Right atrium auricular region (tissue), 2 donors: ENCODE measurements at regions not wholly inside any gene's neighbourhood (a gene's known extent, or its start where the extent isn't known, plus 50 kb on each side); places are given as distances from the start of the nearest gene placed in this dataset.

ENCODE experiments used
- DNase-seq: peaks from one replicate; pipeline ENCODE4 v3.0.0-alpha.2; 2019; ENCODE audit warnings: low spot score
- H3K27ac ChIP-seq, 2 donors: fragments of 200-600 bp; sonication (generic); 1 replicate in 1 of 2; 2 replicates in 1 of 2; pipeline ENCODE4 v1.5.1; 2016 to 2019
- H3K27me3 ChIP-seq, 2 donors: fragments of 200-600 bp; sonication (generic); one replicate each; pipeline versions ENCODE4 v1.5.1 to v1.6.0; 2017 to 2019
- H3K36me3 ChIP-seq: fragments of 200-600 bp; sonication (generic); one replicate; pipeline ENCODE4 v1.5.1; 2016
- H3K4me1 ChIP-seq, 2 donors: fragments of 200-600 bp; sonication (generic); one replicate each; pipeline versions ENCODE4 v1.5.1 to v1.6.0; 2017 to 2019
- H3K4me3 ChIP-seq, 2 donors: fragments of 200-600 bp; sonication (generic); 1 replicate in 1 of 2; 2 replicates in 1 of 2; pipeline ENCODE4 v1.5.1; 2017 to 2019; ENCODE audit warnings: mild to moderate bottlenecking in 1 of 2, moderate library complexity in 1 of 2
- H3K9me3 ChIP-seq, 2 donors: fragments of 200-600 bp; sonication (generic); one replicate each; pipeline ENCODE4 v1.5.1; 2019
- TF ChIP-seq, protein P1 (sequence below), 2 donors: fragments of 200-600 bp; sonication (generic); IDR thresholded peaks; one replicate each; pipeline ENCODE4 v1.5.1; 2019; ENCODE audit warnings: antibody characterized with exemption in 2 of 2

DNA sequence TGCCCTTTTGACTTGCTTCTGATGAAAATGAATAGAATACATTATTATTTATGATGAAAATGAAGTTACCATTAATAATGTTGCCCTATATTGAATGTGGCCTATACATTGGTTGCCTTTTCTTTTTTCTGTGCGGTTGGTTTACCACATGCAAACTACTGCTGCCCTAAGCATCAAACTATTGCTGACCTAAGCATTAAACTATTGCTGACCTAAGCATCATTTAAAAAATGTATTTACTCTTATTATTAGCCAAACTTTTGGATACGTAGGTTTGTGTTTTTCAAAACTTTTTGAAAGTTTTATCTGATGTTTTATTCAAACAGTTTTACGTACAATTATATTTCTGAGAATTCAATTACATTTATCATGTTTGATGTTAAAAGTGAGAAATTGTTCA lies 76.0 kb upstream of the CDH10 start:
- TF ChIP-seq, protein P1, sequence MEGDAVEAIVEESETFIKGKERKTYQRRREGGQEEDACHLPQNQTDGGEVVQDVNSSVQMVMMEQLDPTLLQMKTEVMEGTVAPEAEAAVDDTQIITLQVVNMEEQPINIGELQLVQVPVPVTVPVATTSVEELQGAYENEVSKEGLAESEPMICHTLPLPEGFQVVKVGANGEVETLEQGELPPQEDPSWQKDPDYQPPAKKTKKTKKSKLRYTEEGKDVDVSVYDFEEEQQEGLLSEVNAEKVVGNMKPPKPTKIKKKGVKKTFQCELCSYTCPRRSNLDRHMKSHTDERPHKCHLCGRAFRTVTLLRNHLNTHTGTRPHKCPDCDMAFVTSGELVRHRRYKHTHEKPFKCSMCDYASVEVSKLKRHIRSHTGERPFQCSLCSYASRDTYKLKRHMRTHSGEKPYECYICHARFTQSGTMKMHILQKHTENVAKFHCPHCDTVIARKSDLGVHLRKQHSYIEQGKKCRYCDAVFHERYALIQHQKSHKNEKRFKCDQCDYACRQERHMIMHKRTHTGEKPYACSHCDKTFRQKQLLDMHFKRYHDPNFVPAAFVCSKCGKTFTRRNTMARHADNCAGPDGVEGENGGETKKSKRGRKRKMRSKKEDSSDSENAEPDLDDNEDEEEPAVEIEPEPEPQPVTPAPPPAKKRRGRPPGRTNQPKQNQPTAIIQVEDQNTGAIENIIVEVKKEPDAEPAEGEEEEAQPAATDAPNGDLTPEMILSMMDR (IDR thresholded peaks at IDR 0.05): no peak
- no peak overlapping the region for H3K27ac ChIP-seq
- H3K27me3 ChIP-seq: no peaks in the 10 kb centered on the region
- H3K9me3 ChIP-seq: no peaks in the 10 kb centered on the region
- no peak for DNase-seq
- no peaks in the 10 kb centered on the region for H3K36me3 ChIP-seq
- no peak overlapping the region for H3K4me3 ChIP-seq
- no peaks in the 10 kb centered on the region for H3K4me1 ChIP-seq

DNA sequence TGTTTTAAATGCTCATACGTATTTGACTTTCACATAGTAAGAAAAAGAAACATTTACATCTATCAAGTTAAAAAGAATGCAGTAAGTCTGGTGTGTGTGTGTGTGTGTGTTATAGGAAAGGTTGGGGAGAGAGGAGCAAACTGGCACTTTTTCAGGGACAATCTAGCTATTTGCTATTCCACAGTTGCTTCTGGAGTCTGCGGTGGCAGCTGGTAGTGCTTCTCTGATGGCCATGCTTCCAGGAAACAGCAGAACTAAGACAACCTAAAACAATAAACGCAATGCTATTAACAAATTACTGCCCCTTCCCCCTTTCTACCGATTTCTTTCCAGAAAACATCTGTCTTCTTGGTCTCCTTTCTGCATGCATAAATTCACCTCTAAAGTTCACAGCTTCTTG lies 70.0 kb upstream of the CDH10 start:
- TF ChIP-seq, protein P1 (IDR thresholded peaks at IDR 0.05): no peak
- H3K36me3 ChIP-seq: no peaks in the 10 kb centered on the region
- DNase-seq: no peak
- no peaks in the 10 kb centered on the region for H3K27me3 ChIP-seq
- H3K4me3 ChIP-seq: no peak overlapping the region
- no peaks in the 10 kb centered on the region for H3K4me1 ChIP-seq
- no peak overlapping the region for H3K27ac ChIP-seq
- no peaks in the 10 kb centered on the region for H3K9me3 ChIP-seq

DNA sequence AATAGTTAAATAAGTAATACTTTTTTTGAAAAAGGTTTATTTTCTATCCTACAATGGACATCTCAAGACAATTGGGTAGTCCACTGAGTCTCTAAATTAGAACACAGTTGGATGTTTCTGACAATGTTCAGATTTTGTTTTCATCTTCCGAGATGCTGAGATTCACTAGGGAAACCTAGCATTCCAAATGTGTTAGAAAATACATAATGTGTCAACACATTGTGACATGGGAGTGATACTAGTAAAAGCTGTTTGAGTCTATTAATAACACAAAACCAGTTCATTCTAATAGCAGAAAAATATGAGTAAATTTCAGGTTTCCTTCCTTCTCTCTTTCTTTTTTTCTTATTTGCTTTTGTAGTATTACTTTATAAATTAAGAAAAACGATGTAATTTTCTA lies 68.2 kb upstream of the CDH10 start:
- no peaks in the 10 kb centered on the region for H3K9me3 ChIP-seq
- H3K36me3 ChIP-seq: no peaks in the 10 kb centered on the region
- H3K27ac ChIP-seq: no peak overlapping the region
- TF ChIP-seq, protein P1 (IDR thresholded peaks at IDR 0.05): no peak
- no peaks in the 10 kb centered on the region for H3K27me3 ChIP-seq
- H3K4me1 ChIP-seq: no peaks in the 10 kb centered on the region
- DNase-seq: no peak
- no peak overlapping the region for H3K4me3 ChIP-seq

DNA sequence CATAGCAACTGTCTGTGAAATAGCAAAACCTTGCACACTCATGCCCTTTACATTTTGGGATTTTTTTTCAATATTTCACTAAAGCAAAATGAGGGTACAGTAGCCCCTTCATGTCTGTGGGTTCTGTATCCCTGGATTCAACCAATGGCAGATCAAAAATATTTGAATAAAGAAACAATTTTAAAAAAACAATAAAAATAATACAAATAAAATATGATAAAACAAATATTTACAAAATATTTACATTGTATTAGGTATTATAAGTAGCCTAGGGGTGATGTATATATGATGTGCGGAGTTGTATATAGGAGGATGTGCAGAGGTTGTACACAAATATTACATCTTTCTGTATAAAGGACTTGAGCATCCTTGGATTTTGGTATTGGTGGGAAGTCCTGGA lies 67.3 kb upstream of the CDH10 start:
- H3K27ac ChIP-seq: no peak overlapping the region
- H3K4me1 ChIP-seq: no peaks in the 10 kb centered on the region
- no peaks in the 10 kb centered on the region for H3K9me3 ChIP-seq
- no peaks in the 10 kb centered on the region for H3K36me3 ChIP-seq
- no peak overlapping the region for H3K4me3 ChIP-seq
- H3K27me3 ChIP-seq: no peaks in the 10 kb centered on the region
- DNase-seq: no peak
- TF ChIP-seq, protein P1 (IDR thresholded peaks at IDR 0.05): no peak

DNA sequence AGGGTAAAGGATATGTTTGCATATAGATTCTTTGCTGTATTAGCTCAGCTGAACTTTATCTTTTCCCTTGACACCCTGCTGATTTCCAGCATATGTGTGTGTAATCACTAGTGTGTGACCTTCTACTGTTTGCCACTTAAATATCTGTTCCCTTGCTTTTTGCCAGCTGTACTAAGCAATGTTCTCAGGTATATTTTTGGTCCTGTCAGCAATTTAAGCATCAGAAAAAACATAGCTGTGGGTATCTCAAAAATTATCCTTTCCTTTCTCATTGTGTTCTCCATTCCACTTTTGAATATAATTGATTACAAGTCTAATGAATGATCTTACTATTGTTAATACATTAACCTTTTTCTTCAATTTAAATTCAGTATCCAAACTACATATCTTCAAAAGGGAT lies 59.2 kb upstream of the CDH10 start:
- Histone ChIP-seq H3K4me3 (no peak overlapping the region), H3K27me3 (no peaks in the 10 kb centered on the region), H3K27ac (no peak overlapping the region), H3K4me1 (no peaks in the 10 kb centered on the region), H3K36me3 (no peaks in the 10 kb centered on the region), H3K9me3 (no peaks in the 10 kb centered on the region)
- no peak for DNase-seq
- TF ChIP-seq, protein P1 (IDR thresholded peaks at IDR 0.05): no peak
